Suppressor macrophage (primary cell): ENCODE measurements at regions not wholly inside any gene's neighbourhood (a gene's known extent, or its start where the extent isn't known, plus 50 kb on each side); places are given as distances from the start of the nearest gene placed in this dataset.

Source experiments
- DNase-seq, 4 experiments: peaks; one replicate each; pipeline ENCODE4 v3.0.0-alpha.2; 2020 to 2022

DNA sequence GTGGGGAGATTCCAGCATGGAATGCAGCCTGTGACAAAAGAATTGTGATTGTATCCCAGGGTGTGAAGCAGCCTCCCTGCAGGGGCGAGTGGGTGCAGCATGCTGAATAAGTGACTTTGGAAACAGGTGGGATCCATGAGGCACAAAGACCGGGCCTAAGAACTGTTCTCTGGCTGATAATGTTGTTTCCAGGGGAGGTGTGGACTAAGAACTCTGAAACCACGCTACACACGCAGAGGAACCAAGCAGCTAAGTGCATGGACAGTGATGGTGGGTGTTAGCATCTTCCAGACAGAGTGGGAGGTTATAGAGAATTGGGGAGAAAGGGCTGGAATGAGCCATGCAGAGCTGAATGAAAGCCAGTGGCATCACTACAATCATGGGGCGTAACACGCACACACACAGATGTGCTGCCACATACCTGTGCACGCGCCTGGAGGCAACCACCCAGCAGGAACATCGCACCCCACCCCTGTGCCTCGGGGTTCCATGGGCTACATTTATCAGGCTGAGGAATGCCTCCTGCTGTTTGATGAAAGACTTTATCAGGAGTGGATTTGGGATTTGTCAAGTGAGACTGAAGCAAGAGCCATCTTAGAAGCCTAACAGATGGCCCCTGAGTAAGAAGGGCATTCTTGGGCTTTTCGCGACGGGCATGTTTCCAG is 424.5 kb upstream of the SALL3 start:
- no peak for DNase-seq

DNA sequence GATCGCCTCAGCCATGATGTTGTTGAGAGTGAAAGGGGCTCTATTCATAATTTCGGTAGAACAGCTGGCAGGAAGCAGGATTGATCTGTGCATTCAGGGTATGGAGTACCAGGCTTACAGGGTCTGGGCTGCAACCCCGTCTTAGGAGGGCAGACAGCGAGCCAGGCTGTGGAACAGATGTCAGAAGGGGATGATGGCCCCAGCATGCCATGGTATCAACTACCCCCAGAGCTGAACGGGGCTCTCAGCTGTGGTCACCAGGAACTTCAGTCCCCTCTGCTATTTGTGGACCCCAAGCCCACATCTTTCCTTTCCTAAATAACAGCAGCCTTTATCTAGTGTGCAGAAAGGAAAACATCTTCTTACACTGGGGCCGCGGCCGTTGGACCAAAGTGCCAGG is 422.2 kb upstream of the SALL3 start:
- no peak for DNase-seq

DNA sequence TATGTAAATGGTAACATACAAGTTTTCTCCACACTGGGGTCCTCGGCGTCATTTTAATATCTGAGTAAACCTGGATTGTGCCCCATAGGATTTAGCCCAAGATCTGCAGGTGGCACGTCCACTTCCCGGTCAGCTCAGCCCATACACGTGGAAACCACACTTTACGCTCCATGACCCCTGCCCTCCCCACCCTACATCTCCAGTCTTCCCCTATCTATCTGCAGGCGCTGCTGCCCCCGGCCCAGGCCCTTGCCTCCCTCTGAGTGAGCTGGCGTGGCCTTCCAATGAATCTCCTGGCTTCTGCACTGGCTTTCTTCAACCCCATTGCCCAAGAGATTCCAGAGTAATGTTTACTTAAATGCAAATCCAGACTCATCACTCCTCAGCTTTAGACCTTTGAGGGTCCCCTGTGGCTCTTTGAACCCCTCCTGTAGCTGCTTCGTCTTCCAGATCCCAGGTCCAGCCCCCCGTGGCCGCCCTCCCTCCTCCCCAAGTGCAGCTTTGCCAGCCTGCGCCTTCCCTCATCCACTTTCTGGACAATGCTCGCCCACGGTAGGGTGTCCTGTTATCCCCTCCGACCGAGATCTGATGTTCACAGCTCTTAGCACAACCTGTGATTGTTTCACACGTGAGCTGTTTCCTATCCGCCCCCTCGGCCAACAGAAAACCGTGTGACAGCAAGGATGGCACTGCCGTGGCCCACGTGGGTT is 421.4 kb upstream of the SALL3 start:
- no peak for DNase-seq

DNA sequence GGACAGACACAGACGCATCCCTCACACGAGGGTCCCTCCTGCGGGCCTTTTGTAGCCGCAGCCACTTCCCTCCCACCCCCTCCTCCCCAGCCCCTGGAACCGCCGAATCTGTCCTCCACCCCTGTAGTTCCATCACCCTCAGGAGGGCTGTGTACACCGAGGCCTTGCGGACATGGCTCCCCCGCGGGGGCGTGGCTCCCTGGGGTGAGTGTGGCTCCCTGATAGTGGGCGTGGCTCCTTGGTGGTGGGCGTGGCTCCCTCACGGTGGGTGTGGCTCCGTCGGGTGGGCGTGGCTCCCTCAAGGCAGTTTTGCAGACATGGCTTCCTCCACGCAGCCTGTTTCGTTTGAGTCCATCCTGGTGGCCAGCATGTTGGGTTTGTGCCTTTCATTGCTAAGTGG is 420.7 kb upstream of the SALL3 start:
- DNase-seq, result no peak

DNA sequence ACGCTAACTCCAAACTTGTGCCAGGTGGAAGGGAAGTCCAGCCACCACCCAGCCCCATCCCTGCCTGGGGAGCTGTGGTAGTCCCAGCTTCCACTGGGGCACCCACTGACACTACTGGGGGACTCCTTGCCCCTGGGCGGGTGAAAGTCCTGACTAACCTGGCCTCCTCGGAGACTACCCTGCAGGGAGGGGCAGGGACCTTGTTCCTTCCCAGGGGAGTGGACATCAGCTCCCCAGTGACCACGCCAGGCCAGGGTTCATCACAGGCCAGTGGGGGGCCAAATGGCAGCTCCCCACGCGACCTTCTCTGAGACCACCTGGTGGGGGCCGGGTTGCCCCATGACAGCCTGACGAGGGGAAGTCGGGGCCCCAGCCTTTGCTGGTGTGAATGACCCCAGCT is 420.0 kb upstream of the SALL3 start:
- no peak for DNase-seq

DNA sequence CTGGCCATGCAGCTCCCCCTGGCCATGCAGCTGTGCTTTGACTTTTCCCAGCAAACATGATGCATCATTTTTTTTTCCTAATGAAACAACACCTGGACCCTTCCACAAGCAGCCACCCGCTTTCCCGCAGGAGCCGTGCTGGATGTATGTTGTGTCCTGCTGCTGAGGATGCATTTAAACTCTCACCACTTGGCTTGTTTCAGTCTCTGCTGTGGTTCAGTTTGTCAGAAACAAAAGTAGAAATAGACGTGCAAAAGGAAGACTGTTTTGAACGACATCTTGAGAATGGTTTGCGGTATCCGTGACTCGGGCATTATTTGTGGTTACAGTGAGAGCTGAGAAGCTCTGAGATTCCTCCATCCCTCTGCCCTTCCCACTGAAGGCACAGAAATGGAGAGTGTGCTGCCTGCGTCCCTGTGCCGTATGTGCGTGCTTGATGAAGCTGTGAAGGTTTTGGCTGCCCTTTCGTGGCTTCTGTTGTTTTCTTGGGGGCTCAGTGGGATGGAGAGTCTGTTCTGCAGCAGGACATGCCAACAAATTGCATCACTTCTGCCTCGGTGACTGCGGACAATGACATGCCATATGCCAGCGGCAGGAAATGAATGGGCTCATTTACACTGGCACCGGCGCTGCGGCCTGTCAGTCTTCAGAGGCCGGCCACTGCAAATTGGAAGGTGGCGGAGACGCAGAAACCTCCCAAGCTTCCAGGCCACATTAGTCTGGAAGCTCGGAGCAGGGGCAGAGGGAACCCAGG is 417.7 kb upstream of the SALL3 start:
- no peak for DNase-seq

DNA sequence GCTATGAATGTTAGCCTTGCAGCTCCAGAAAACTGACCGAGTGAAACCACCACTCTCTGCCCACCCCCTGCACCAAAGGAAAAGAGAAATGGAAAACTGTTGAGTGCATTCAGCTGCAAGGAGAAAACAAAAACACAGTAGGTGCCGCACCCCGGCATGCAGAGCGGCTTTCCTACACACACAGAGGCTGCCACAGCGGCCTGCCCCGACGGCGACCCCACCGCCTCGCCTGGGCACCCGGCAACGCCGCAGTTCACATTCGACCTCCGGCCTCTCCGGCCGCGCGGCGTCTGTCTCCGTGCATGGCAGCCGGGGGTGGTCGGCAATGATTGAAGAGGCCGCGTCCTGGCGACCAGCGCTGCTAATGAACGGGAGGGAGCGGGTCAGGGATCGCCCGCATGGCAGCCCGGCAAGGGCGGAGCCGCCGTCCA is 417.1 kb upstream of the SALL3 start:
- DNase-seq, result no peak

DNA sequence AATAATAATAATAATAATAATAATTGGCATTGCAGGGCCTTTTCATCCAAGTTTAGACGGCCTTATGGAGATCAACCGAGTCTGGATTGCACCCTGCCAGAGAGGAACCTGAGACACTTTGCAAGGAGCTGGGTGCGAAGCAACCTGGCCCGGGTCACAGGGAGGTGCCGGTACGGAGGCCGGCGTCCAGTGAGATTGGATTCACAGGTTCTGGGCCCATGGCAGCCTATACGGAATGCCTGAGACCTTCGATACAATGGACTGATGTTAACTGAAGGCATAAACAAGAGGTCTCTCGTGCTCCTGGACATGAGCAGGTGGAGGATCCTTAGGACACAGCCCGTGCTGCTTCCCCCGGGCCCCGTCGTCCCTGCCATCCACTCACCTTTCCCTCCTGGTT is 416.5 kb upstream of the SALL3 start:
- DNase-seq, result no peak

DNA sequence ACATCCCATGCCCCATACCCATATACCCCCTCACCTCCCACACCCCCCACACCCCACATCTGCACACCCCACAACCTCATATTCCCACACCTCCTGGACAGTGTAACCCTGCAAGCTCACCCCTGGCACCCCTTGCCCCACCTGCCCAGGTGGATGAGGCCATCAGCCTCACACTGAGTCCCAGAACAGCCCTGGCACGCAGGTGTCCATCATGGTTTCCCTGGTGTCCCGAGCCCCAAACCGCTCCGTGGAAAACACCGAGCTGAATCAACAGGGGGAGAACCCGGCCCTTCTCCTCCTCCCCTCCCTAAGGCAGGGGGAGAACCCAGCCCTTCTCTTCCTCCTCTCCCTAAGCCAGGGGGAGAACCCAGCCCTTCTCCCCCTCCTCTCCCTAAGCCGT is 415.6 kb upstream of the SALL3 start:
- DNase-seq, result no peak

DNA sequence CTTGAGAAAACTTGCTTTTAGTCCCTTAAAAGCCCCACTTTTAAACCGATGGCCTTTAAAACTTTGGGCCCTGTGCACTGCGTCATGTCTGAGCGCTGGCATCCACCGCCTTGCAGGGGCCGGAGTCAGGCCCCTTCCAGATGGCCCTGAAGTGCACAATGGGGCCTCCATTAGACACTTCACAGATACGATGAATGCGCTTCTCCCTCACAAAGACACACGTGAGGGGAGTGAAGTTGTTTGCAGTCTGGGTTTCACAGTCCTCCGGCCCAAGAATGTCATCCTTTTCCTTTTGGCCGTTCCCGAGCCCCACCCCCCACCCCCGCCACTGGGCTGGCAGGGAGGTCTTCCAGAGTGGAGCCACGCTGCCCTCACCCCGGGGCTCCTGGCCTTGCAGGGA is 415.1 kb upstream of the SALL3 start:
- DNase-seq, result no peak

DNA sequence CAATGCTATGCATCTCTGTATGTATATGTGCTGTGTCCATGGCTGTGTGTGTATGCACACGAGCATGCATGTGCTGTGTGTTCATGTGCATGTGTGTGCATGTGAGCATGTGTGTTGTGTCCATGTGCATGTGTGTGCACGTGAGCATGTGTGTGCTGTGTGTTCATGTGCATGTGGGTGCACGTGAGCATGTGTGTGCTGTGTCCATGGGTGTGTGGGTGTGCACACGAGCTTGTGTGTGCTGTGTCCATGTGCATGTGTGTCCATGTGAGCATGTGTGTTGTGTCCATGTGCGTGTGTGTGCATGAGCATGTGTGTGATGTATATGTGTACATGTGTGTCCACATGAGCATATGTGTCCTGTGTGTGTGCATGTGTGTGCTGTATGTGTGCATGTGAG is 414.4 kb upstream of the SALL3 start:
- no peak for DNase-seq

DNA sequence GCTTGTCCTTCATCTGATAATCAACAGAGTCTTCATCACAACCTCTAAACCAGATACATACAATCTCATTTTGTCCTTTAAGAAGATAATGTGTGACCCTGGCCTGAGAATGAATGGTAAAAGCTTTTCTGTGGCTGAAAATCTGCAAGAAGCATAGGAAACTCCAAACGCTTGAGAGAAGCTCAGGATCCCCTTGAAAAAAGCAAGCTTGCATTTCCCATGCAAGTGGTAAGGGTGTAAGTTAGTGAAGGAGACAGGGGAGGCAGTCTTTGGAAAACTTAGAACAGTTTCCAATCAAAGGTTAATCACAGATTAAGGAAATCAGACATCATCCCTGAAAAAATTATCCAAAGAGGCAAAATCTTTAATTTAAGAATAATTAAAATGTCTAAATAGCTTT is 413.6 kb upstream of the SALL3 start:
- no peak for DNase-seq

DNA sequence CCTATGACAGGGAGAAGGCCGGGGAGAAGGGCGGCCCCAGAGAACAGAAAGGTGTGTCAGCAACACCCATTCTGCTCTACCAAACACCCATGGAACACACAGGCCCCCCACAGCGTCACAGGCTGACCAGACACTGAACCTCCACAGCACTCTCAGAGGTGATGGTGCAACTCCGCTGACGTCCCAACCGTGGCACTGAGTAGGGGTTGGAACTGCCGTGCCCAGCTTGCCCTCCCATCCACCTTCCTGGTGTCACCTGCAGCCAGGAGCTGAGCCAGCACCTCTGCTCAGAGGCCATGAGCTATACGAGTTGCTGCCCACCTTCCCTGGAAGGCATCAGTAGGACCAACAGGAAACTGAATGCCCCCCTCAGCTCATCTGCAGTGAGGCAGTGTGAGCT is 412.9 kb upstream of the SALL3 start:
- DNase-seq, result no peak

DNA sequence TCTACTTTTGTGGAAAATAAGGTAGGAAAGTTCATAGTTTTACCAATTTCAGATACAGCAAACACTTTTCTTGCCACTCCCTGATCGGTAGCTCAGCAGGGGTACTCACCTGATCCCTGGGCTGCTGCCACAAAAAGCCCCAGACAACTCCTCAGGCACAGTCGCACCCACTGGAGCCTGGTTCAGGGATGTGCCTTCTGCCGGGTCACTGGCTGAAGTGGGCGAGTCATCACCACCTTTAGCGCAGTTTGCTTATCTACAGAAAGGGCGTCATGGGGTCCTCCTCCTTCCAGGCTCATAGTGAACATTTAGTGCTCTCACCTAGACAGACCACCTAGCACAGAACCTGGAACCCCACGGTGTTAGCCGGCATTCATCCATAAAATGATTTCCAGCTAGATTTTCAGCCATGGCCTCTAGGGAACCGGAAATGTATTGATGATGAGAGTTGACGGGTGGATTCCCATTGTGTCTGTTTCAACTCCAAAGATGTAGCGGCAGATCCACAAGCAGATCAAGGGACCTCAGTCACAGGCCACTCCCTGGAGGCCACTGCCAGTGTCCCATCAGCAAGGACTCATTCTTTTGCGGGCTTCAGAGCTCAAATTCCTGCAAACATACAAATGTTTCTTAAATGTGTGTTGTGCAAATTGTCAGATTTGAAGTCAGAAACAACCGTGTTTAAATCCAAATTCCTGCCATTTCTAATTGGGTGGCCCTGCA is 408.4 kb upstream of the SALL3 start:
- no peak for DNase-seq

DNA sequence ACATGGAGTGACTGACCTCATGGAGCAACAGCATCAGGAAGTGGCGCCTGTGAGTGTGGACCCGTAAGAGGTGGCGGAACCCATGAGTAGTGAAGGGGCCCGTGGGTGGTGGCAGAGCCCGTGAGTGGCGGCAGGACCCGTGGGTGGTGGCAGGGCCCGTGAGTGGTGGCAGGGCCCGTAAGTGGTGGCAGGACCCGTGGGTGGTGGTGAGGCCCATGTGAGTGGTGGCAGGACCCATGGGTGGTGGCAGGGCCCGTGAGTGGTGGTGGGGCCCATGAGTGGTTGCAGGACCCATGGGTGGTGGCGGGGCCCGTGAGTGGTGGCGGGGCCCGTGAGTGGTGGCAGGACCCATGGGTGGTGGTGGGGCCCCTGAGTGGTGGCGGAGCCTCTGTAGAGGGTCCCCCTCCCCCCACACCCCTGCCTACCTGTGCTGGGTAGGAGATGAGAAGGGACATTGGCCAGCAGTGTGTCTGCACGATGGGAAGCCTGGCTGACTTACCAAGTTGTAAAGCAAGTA is 407.7 kb upstream of the SALL3 start:
- no peak for DNase-seq

DNA sequence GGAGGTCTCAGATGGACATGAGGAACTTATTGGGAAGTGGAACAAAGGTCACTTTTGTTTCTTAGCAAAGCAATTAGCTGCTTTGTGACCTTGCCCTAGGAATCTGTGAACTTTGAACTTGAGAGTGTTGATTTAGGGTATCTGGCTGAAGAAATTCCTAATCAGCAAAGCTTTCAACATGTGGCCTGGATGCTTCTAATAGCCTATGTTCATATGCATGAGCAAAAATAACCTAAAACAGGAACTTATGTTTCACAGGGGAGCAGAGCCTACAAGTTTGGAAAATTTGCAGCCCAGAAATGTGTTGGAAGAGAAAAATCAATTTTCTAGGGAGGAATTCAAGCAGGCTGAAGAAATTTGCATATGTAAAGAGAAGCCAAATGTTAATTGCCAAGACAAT is 405.8 kb upstream of the SALL3 start:
- DNase-seq, result no peak

DNA sequence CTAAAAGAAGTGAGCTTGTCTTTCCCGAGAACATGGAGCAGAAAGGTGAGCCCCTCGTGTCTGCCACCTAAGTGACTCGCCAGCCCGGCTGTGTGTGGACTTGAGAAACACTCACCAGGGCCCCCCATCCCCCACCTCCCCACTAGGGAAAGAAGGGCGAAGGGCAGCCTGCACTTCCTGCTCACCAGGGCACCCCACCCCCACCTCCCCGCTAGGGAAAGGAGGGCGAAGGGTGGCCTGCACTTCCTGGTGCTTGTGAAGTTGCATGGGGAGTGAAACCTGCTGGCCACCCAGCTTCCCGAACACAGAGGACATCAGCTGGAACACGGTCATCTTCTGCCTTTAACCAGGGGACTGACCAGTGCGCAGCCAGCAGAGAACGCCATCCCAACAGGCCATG is 402.7 kb upstream of the SALL3 start:
- no peak for DNase-seq

DNA sequence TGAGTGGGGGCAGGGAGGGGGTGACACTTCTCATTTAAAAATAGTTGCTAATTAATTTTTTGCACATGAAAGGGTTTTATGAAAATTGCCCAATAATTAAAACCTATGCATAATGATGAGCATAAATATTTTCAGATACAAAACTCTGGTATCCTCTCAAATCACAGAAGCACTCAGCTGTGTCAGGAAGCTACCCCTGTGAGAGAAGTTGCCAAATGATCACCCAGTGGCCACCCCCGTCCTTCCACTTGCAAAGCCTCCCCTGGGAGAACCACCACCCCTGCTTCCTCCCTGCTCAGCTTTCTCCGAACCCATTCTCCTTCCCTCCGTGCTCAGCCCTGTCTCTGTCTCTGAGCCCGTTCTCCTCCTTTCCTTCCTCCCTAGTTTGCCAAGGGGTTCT is 400.2 kb upstream of the SALL3 start:
- no peak for DNase-seq

DNA sequence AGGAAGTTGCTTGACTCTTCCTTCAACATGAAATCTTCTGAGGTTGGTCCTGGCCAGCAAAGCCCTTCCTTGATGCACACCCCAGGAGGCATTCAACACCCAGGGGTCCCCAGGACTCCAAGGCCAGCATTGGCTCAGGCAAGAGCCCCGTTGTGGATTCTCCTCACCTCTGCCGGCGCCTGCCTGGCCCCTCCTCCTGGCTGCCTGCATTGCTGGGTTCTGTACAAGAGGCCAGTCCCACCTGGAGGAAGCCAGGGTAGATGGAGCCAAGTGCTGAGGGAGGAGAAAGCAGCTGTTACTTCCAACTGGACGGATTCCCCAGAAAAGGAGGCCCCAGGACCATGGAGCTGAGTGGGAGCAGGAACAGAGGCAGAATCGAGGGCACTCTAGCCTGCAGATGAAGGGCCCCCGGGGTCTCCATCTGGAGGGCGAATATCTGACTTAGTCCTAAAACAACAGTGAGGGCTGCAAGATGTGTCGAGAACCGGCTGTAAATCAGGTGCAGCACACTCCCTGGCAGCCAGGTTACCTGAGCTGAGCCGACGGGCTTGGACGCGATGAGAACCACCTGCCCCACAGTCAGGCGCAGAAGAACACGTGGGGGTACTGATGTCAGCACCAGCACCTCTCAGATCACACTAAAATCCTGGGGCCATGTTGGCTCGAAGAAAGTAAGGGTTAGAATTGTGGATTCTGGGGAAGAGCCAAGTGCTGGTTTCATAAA is 399.6 kb upstream of the SALL3 start:
- no peak for DNase-seq

DNA sequence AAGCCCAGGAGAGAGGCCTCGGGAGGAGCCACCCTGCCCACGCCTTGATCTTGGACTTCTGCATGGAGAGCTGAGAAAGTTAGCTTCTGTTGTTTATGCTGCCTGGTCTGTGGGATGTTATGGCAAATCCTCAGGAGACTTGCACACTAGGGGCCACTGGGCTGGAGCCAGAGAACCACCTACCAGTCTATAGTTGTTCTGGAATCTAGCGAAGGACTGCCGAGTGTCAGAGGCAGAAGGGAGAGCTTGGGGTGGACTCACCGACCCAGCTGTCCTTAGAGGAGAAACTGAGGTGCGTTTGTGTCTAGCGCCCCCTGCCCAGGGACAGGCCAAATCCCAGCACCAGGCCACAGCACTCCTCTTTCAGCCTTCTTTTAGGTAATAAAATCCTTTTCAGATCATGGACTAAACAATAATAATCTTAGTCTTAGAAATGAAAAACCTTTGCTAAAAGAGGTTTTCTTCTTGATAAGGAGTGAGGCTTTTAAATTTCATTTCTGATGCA is 398.7 kb upstream of the SALL3 start:
- no peak for DNase-seq

DNA sequence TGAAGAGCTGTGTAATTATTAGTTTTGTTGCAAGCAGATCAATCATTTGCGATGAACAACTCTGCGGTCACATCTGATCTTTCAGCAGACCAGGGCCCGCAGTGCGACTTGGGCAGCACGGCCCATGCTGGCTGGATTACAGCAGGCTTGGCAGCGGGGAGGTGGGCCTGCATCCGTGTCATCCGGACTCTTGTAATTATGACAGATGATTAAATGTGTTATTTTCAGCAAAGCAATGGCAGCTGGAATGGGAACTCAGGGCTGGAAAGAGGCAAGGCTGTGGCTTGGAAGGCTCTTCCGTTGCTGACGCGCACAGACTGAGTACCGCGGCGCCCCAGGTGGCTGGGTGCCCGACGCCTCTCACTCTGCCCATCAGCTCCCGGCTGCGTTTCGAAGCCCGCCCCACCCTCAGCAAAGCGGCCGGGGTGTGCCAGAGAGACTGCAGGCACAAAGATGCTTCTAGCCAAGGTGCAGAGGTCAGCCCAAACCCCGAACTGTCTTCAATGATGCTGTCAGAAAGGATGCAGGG is 397.4 kb upstream of the SALL3 start:
- no peak for DNase-seq
